SU-DHL-6 (cell line): ENCODE measurements at regions not wholly inside any gene's neighbourhood (a gene's known extent, or its start where the extent isn't known, plus 50 kb on each side); places are given as distances from the start of the nearest gene placed in this dataset.

Experiments
- CTCF ChIP-seq: fragments of 200-600 bp; sonication (generic); IDR thresholded peaks from one replicate; pipeline ENCODE4 v1.5.1; 2017; ENCODE audit warnings: antibody characterized with exemption, mild to moderate bottlenecking, low read length, moderate library complexity; ENCODE audit not compliant: insufficient read depth, poor library complexity, severe bottlenecking
- EZH2phosphoT487 ChIP-seq: fragments of 200-600 bp; sonication (generic), shearing (Covaris generic); conservative IDR thresholded peaks from 2 replicates; pipeline ENCODE4 v1.6.1; 2018; ENCODE audit warnings: mild to moderate bottlenecking, antibody characterized with exemption, low read length, moderate library complexity, mixed read lengths

GRCh38 chr2:240205348-240205747, 64.9 kb upstream of the OTOS start:
- TF ChIP-seq CTCF (no peak), EZH2phosphoT487 (no peak)
